Smooth muscle cell (in vitro differentiated cells): ENCODE measurements at regions not wholly inside any gene's neighbourhood (a gene's known extent, or its start where the extent isn't known, plus 50 kb on each side); places are given as distances from the start of the nearest gene placed in this dataset.

Experiments
- DNase-seq: peaks from one replicate; lab custom pipeline; 2025; ENCODE audit not compliant: unreplicated experiment; lab: John Stamatoyannopoulos, UW
- H2AFZ ChIP-seq: fragments of 200-600 bp; sonication (generic); 2 replicates; pipeline ENCODE4 v1.6.0; 2016; ENCODE audit warnings: antibody characterized with exemption, low read depth, mild to moderate bottlenecking
- H3F3A ChIP-seq: fragments of 200-600 bp; sonication (generic); 2 replicates; pipeline ENCODE4 v1.6.0; 2017; ENCODE audit warnings: antibody characterized with exemption, low read depth
- H3K27ac ChIP-seq: fragments of 200-600 bp; sonication (generic); 2 replicates; pipeline ENCODE4 v1.5.1; 2016; ENCODE audit warnings: low read depth, mild to moderate bottlenecking
- H3K27me3 ChIP-seq: fragments of 200-600 bp; sonication (generic); 2 replicates; pipeline ENCODE4 v1.6.1; 2016; ENCODE audit warnings: low read depth, mild to moderate bottlenecking
- H3K36me3 ChIP-seq: fragments of 200-600 bp; sonication (generic); 2 replicates; pipeline ENCODE4 v1.5.1; 2016; ENCODE audit warnings: low read depth
- H3K4me1 ChIP-seq: fragments of 200-600 bp; sonication (generic); 2 replicates; pipeline ENCODE4 v1.5.1; 2016; ENCODE audit warnings: low read depth
- H3K4me2 ChIP-seq: fragments of 200-600 bp; sonication (generic); 2 replicates; pipeline ENCODE4 v1.6.0; 2016; ENCODE audit warnings: mild to moderate bottlenecking
- H3K4me3 ChIP-seq: fragments of 200-600 bp; sonication (generic); 2 replicates; pipeline ENCODE4 v1.5.1; 2016; ENCODE audit warnings: mild to moderate bottlenecking
- H3K79me2 ChIP-seq: fragments of 200-600 bp; sonication (generic); 2 replicates; pipeline ENCODE4 v1.6.0; 2016; ENCODE audit warnings: low read depth, mild to moderate bottlenecking
- H3K9ac ChIP-seq: fragments of 200-600 bp; sonication (generic); 2 replicates; pipeline ENCODE4 v1.6.0; 2016; ENCODE audit warnings: low read depth
- H3K9me3 ChIP-seq: fragments of 200-600 bp; sonication (generic); replicated peaks from 2 replicates; pipeline ENCODE4 v1.5.1; 2016; ENCODE audit warnings: low read depth
- H4K20me1 ChIP-seq: fragments of 200-600 bp; sonication (generic); 2 replicates; pipeline ENCODE4 v1.6.0; 2016; ENCODE audit warnings: low read depth
- WGBS: methylation state at CpG from one replicate; pipeline ENCODE4 v1.1.7; 2016; ENCODE audit warnings: low lambda C conversion rate; 5-methylcytosine and 5-hydroxymethylcytosine counted together
- TF ChIP-seq, protein P1 (sequence below): fragments of 200-600 bp; sonication (generic); IDR thresholded peaks from 2 replicates; pipeline ENCODE4 v1.5.1; 2017; ENCODE audit warnings: borderline replicate concordance, mild to moderate bottlenecking, antibody characterized with exemption; ENCODE audit not compliant: insufficient read depth, poor library complexity, severe bottlenecking

DNA sequence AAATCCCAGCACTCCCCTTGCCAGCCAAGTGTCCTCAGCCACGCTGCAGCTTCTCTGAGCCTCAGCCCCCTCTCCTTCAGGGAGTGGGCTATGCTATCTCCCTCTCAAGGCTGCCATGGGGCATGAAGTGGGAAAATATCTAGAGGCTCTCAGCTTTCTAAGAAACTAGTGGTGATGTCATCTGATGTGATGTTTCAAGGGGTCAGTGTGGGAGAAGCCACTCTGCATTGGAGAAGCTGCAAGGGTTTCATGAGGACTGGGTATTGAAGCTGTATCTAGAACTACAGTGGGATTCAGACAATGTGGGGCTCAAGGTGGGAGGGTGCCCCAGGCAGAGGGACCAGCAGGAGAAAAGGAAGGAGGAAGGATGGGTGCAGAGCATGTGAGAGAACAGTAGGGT lies 210.2 kb downstream of the TLE3 start:
- no peaks in the 10 kb centered on the region for H3F3A ChIP-seq
- H3K27ac ChIP-seq: no peak overlapping the region
- DNase-seq: no peak
- H2AFZ ChIP-seq: no peak overlapping the region
- TF ChIP-seq, protein P1, sequence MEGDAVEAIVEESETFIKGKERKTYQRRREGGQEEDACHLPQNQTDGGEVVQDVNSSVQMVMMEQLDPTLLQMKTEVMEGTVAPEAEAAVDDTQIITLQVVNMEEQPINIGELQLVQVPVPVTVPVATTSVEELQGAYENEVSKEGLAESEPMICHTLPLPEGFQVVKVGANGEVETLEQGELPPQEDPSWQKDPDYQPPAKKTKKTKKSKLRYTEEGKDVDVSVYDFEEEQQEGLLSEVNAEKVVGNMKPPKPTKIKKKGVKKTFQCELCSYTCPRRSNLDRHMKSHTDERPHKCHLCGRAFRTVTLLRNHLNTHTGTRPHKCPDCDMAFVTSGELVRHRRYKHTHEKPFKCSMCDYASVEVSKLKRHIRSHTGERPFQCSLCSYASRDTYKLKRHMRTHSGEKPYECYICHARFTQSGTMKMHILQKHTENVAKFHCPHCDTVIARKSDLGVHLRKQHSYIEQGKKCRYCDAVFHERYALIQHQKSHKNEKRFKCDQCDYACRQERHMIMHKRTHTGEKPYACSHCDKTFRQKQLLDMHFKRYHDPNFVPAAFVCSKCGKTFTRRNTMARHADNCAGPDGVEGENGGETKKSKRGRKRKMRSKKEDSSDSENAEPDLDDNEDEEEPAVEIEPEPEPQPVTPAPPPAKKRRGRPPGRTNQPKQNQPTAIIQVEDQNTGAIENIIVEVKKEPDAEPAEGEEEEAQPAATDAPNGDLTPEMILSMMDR: no peak
- no peaks in the 10 kb centered on the region for H3K79me2 ChIP-seq
- no peak overlapping the region for H3K4me2 ChIP-seq
- H3K27me3 ChIP-seq: no peaks in the 10 kb centered on the region
- H3K4me3 ChIP-seq: no peak overlapping the region
- WGBS: 71% methylated on average over 1 of the region's 1 CpG
- no peaks in the 10 kb centered on the region for H3K36me3 ChIP-seq
- no peaks in the 10 kb centered on the region for H3K9me3 ChIP-seq
- peaks cover 6% of the 10 kb centered on the region for H3K4me1 ChIP-seq
- H3K9ac ChIP-seq: no peak overlapping the region
- H4K20me1 ChIP-seq: no peaks in the 10 kb centered on the region

DNA sequence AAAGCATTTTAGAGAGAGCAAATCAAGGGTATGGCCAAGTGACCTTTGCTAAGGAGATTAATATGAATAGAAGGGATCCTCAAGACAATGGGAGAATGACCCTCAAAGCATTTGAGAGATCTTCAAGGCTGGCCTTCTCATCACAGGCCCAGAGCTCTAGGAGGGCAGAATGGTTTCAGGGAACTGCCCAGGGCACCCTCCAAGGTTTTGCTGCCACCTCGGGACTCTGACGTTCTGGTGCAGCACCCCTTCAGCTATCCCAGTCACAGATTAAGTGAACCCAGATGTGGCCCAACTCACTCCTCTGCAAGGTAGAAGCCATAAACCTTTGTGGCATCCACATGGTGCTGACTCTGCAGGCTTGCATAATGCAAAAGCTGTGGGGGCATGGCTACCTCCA lies 209.3 kb downstream of the TLE3 start:
- no peak overlapping the region for H2AFZ ChIP-seq
- no peaks in the 10 kb centered on the region for H3K9me3 ChIP-seq
- DNase-seq: no peak
- H3K4me2 ChIP-seq: no peak overlapping the region
- H3K9ac ChIP-seq: no peak overlapping the region
- no peaks in the 10 kb centered on the region for H3K79me2 ChIP-seq
- no peaks in the 10 kb centered on the region for H3K27me3 ChIP-seq
- H3K27ac ChIP-seq: no peak overlapping the region
- H3F3A ChIP-seq: no peaks in the 10 kb centered on the region
- H4K20me1 ChIP-seq: no peaks in the 10 kb centered on the region
- H3K36me3 ChIP-seq: no peaks in the 10 kb centered on the region
- peaks cover 6% of the 10 kb centered on the region for H3K4me1 ChIP-seq
- H3K4me3 ChIP-seq: no peak overlapping the region
- WGBS: 97% methylated on average over 2 of the region's 2 CpGs
- TF ChIP-seq, protein P1: no peak

DNA sequence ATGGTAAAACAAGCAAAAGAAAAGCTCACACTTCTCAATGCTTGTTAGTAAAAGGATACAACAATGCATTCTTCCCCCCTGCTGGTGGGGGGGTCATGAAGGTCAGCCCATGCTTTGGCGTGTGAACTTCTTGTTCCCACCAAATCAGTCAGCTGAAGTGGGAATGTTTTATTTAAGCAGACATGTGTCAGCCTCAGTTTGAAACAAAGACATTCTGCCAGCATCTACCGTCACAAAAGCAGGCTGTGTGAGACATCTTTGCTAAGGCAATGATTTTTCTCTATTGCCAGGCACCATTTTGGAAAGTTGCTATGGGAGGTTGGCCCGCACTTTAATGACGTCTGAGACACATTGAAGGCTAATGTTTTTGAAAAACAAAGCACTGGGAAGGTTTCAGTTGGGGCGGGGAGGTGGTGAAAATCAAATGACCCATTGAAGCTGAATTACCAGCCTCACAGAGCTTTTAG lies 206.6 kb downstream of the TLE3 start:
- no peak for DNase-seq
- Histone ChIP-seq H3K9ac (no peak overlapping the region), H3K4me1 (peaks cover 9% of the 10 kb centered on the region), H3K79me2 (no peaks in the 10 kb centered on the region), H2AFZ (no peak overlapping the region), H3K9me3 (no peaks in the 10 kb centered on the region), H3F3A (peaks cover 4% of the 10 kb centered on the region), H3K4me2 (no peak overlapping the region), H3K27ac (no peak overlapping the region), H3K27me3 (no peaks in the 10 kb centered on the region), H3K4me3 (no peak overlapping the region), H3K36me3 (no peaks in the 10 kb centered on the region), H4K20me1 (no peaks in the 10 kb centered on the region)
- TF ChIP-seq, protein P1: no peak
- 83% methylated on average over 5 of the region's 5 CpGs for WGBS

DNA sequence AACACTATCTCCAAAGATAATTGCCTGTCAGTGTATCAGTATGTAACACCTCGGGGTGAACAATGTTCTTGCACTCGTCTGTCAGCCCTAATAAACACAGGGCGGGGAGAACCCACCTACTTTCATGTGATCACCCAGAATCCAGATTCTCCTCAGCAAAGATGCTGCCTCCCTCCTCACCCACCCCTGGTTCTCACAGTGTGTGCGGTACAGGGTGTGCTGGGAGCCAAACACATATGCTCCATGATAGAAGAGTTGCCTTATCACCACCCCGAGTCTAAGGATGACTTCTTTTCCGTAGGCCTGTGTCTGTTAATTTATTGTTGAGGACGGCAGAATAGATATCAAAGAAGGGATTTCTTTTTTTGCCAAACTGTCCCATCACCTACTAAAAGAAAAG lies 206.1 kb downstream of the TLE3 start:
- TF ChIP-seq, protein P1: no peak
- Histone ChIP-seq H3K4me1 (peaks cover 8% of the 10 kb centered on the region), H3K4me2 (no peak overlapping the region), H3K27ac (no peak overlapping the region), H3F3A (peaks cover 4% of the 10 kb centered on the region), H3K4me3 (no peak overlapping the region), H3K79me2 (no peaks in the 10 kb centered on the region), H3K9me3 (no peaks in the 10 kb centered on the region), H3K27me3 (no peaks in the 10 kb centered on the region), H4K20me1 (no peaks in the 10 kb centered on the region), H3K36me3 (no peaks in the 10 kb centered on the region), H3K9ac (no peak overlapping the region), H2AFZ (no peak overlapping the region)
- 83% methylated on average over 7 of the region's 7 CpGs for WGBS
- no peak for DNase-seq
